HEK293 (cell line): ENCODE measurements at regions not wholly inside any gene's neighbourhood (a gene's known extent, or its start where the extent isn't known, plus 50 kb on each side); places are given as distances from the start of the nearest gene placed in this dataset.

Source experiments
- CTCF ChIA-PET: fragments of 350-600 bp; formaldehyde crosslinking; extraction: SDS; loops from one replicate; lab custom pipeline; 2021; ENCODE audit warnings: antibody characterized with exemption; lab: Yijun Ruan, JAX
- POLR2A ChIA-PET: fragments of 300-600 bp; formaldehyde crosslinking; extraction: SDS; loops from one replicate; lab custom pipeline; 2020; ENCODE audit warnings: antibody characterized with exemption, inconsistent platforms; lab: Yijun Ruan, JAX
- H3K27ac ChIP-seq: fragments of 200-500 bp; sonication (Bioruptor generic); 2 replicates; pipeline ENCODE4 v1.5.1; 2014; ENCODE audit warnings: low read depth, low read length, control low read depth, inconsistent platforms; ENCODE audit errors: extremely low read depth
- H3K36me3 ChIP-seq, 2 experiments: fragments of 200-500 bp in 1 of 2; sonication (Bioruptor generic) in 1 of 2; 1 replicate in 1 of 2; 2 replicates in 1 of 2; pipeline ENCODE4 v1.5.1; 2014 to 2017; ENCODE audit warnings: inconsistent platforms in 2 of 2, low read length in 2 of 2; ENCODE audit not compliant: control insufficient read depth in 2 of 2, insufficient read depth in 1 of 2
- H3K4me1 ChIP-seq: fragments of 200-500 bp; sonication (Bioruptor generic); 2 replicates; pipeline ENCODE4 v1.5.1; 2014; ENCODE audit warnings: mild to moderate bottlenecking, low read length, inconsistent platforms; ENCODE audit not compliant: control insufficient read depth, insufficient read depth
- H3K4me3 ChIP-seq: 2 replicates; pipeline ENCODE4 v1.5.1; 2011; ENCODE audit warnings: low read depth, mild to moderate bottlenecking, control low read depth, low read length, moderate library complexity
- H3K9me3 ChIP-seq: fragments of 200-500 bp; sonication (Bioruptor generic); 2 replicates; pipeline ENCODE4 v1.5.1; 2014; ENCODE audit warnings: low read depth, low read length, inconsistent platforms; ENCODE audit not compliant: control insufficient read depth, insufficient read depth
- KLF9 ChIP-seq: fragments of 450-650 bp; formaldehyde crosslinking; IDR thresholded peaks from 2 replicates; pipeline ENCODE4 v1.5.1; 2016; ENCODE audit warnings: missing biosample characterization, missing genetic modification characterization, low read depth
- OVOL3 ChIP-seq: fragments of 450-650 bp; formaldehyde crosslinking; IDR thresholded peaks from 2 replicates; pipeline ENCODE4 v1.5.1; 2016; ENCODE audit warnings: missing biosample characterization, missing genetic modification characterization
- SP3 ChIP-seq: fragments of 450-650 bp; formaldehyde crosslinking; IDR thresholded peaks from 2 replicates; pipeline ENCODE4 v1.5.1; 2016; ENCODE audit warnings: missing biosample characterization, missing genetic modification characterization
- ZFP69B ChIP-seq: fragments of 450-650 bp; formaldehyde crosslinking; IDR thresholded peaks from 2 replicates; pipeline ENCODE4 v1.5.1; 2016; ENCODE audit warnings: missing biosample characterization, missing genetic modification characterization
- ZNF184 ChIP-seq: fragments of 450-650 bp; IDR thresholded peaks from 2 replicates; pipeline ENCODE4 v1.5.1; 2018; ENCODE audit warnings: missing biosample characterization, mild to moderate bottlenecking, missing genetic modification characterization
- ZNF221 ChIP-seq: fragments of 450-650 bp; formaldehyde crosslinking; IDR thresholded peaks from 2 replicates; pipeline ENCODE4 v1.5.1; 2017; ENCODE audit warnings: missing biosample characterization, missing genetic modification characterization, borderline replicate concordance
- ZNF335 ChIP-seq: fragments of 450-650 bp; formaldehyde crosslinking; conservative IDR thresholded peaks from 2 replicates; pipeline ENCODE4 v1.5.1; 2016; ENCODE audit warnings: missing biosample characterization, missing genetic modification characterization
- ZNF423 ChIP-seq: fragments of 450-650 bp; formaldehyde crosslinking; IDR thresholded peaks from 2 replicates; pipeline ENCODE4 v1.5.1; 2016; ENCODE audit warnings: missing biosample characterization, missing genetic modification characterization
- ZNF514 ChIP-seq: fragments of 450-650 bp; formaldehyde crosslinking; IDR thresholded peaks from 2 replicates; pipeline ENCODE4 v1.5.1; 2016; ENCODE audit warnings: missing biosample characterization, missing genetic modification characterization
- ZNF555 ChIP-seq: fragments of 450-650 bp; formaldehyde crosslinking; conservative IDR thresholded peaks from 2 replicates; pipeline ENCODE4 v1.5.1; 2017; ENCODE audit warnings: missing biosample characterization, mild to moderate bottlenecking, missing genetic modification characterization, inconsistent platforms
- ZNF621 ChIP-seq: fragments of 450-650 bp; formaldehyde crosslinking; IDR thresholded peaks from 2 replicates; pipeline ENCODE4 v1.5.1; 2017; ENCODE audit warnings: missing biosample characterization, missing genetic modification characterization
- ZNF76 ChIP-seq: fragments of 450-650 bp; formaldehyde crosslinking; IDR thresholded peaks from 2 replicates; pipeline ENCODE4; 2016; ENCODE audit warnings: low read depth, missing biosample characterization, missing genetic modification characterization, borderline replicate concordance
- ZNF768 ChIP-seq: fragments of 450-650 bp; formaldehyde crosslinking; IDR thresholded peaks from 2 replicates; pipeline ENCODE4 v1.5.1; 2018; ENCODE audit warnings: missing biosample characterization, mild to moderate bottlenecking, missing genetic modification characterization
- ZSCAN18 ChIP-seq: fragments of 450-650 bp; formaldehyde crosslinking; IDR thresholded peaks from 2 replicates; pipeline ENCODE4 v1.5.1; 2016; ENCODE audit warnings: missing biosample characterization, missing genetic modification characterization
- TF ChIP-seq, protein P1 (sequence below): fragments of 450-650 bp; formaldehyde crosslinking; IDR thresholded peaks from 2 replicates; pipeline ENCODE4 v1.5.1; 2016; ENCODE audit warnings: missing biosample characterization, missing genetic modification characterization
- TF ChIP-seq, protein P2 (sequence below): fragments of 450-650 bp; formaldehyde crosslinking; IDR thresholded peaks from 2 replicates; pipeline ENCODE4 v1.5.1; 2017; ENCODE audit warnings: missing biosample characterization, missing genetic modification characterization

GRCh38 chr18:70840649-70841048, 551.8 kb downstream of the SOCS6 start (continued):
- TF ChIP-seq, protein P1, sequence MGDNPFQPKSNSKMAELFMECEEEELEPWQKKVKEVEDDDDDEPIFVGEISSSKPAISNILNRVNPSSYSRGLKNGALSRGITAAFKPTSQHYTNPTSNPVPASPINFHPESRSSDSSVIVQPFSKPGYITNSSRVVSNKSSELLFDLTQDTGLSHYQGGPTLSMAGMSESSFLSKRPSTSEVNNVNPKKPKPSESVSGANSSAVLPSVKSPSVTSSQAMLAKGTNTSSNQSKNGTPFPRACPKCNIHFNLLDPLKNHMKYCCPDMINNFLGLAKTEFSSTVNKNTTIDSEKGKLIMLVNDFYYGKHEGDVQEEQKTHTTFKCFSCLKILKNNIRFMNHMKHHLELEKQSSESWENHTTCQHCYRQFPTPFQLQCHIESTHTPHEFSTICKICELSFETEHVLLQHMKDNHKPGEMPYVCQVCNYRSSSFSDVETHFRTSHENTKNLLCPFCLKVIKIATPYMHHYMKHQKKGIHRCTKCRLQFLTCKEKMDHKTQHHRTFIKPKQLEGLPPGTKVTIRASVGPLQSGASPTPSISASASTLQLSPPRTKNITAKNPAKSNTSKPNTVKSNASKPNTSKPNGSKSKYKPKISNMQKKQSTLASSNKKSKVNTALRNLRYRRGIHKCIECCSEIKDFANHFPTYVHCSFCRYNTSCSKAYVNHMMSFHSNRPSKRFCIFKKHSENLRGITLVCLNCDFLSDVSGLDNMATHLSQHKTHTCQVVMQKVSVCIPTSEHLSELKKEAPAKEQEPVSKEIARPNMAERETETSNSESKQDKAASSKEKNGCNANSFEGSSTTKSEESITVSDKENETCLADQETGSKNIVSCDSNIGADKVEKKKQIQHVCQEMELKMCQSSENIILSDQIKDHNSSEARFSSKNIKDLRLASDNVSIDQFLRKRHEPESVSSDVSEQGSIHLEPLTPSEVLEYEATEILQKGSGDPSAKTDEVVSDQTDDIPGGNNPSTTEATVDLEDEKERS (tag by site-specific recombination), result no peak
- TF ChIP-seq ZNF221 (tag by site-specific recombination), result no peak
- no peak for TF ChIP-seq ZNF184
- no peak for TF ChIP-seq ZFP69B (tag by site-specific recombination)
- TF ChIP-seq KLF9, result no peak
- TF ChIP-seq ZNF555 (tag by site-specific recombination), result no peak
- TF ChIP-seq ZNF621 (tag by site-specific recombination), result no peak
- TF ChIP-seq SP3, result no peak

GRCh38 chr18:70827632-70828031, 538.8 kb downstream of the SOCS6 start:
- no peaks in the 10 kb centered on the region for H3K36me3 ChIP-seq
- ChIA-PET CTCF (interaction anchor here (0.6 kb wide), 1 partner anchor 10 kb away, joined by 3 read pairs; no protein-coding TSS in a partner anchor), POLR2A (no interaction called here)
- no peak overlapping the region for H3K27ac ChIP-seq
- H3K4me1 ChIP-seq, result no peaks in the 10 kb centered on the region
- TF ChIP-seq ZNF335 (tag by site-specific recombination) (no peak), ZSCAN18 (tag by site-specific recombination) (no peak)
- H3K9me3 ChIP-seq, result no peaks in the 10 kb centered on the region
- no peak overlapping the region for H3K4me3 ChIP-seq

DNA sequence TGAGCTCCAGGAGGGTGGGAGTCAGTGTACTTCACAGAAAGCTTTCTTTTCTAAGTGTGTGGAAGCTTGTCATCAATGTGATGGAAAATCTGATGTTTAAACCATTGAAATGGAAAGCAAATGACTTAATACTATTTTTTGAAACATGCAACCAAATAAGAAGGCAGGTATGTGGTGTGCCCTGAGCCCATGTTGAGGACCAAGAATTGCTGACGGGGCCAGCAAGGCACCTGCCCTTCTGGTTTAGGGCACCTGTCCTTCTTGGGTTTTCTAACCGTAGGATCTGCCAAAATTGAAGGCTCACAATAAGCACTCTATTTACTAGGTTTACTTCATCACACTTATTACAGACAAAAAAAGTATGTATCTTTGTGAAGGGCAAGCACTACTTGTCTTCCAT, 537.7 kb downstream of the SOCS6 start:
- ChIA-PET POLR2A (no interaction called here), CTCF (no interaction called here)
- no peak overlapping the region for H3K27ac ChIP-seq
- TF ChIP-seq ZNF76 (tag by site-specific recombination), result no peak
- no peak for TF ChIP-seq ZNF768
- no peak for TF ChIP-seq ZNF423
- no peak for TF ChIP-seq ZNF514
- TF ChIP-seq, protein P2, sequence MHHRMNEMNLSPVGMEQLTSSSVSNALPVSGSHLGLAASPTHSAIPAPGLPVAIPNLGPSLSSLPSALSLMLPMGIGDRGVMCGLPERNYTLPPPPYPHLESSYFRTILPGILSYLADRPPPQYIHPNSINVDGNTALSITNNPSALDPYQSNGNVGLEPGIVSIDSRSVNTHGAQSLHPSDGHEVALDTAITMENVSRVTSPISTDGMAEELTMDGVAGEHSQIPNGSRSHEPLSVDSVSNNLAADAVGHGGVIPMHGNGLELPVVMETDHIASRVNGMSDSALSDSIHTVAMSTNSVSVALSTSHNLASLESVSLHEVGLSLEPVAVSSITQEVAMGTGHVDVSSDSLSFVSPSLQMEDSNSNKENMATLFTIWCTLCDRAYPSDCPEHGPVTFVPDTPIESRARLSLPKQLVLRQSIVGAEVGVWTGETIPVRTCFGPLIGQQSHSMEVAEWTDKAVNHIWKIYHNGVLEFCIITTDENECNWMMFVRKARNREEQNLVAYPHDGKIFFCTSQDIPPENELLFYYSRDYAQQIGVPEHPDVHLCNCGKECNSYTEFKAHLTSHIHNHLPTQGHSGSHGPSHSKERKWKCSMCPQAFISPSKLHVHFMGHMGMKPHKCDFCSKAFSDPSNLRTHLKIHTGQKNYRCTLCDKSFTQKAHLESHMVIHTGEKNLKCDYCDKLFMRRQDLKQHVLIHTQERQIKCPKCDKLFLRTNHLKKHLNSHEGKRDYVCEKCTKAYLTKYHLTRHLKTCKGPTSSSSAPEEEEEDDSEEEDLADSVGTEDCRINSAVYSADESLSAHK (tag by site-specific recombination), result no peak
- no peak for TF ChIP-seq OVOL3
- H3K4me1 ChIP-seq, result no peaks in the 10 kb centered on the region
- H3K4me3 ChIP-seq, result no peak overlapping the region
- H3K9me3 ChIP-seq, result no peaks in the 10 kb centered on the region
- H3K36me3 ChIP-seq, result no peaks in the 10 kb centered on the region
